DMS 273 (cell line): ENCODE measurements at regions not wholly inside any gene's neighbourhood (a gene's known extent, or its start where the extent isn't known, plus 50 kb on each side); places are given as distances from the start of the nearest gene placed in this dataset.

Source experiments
- DNase-seq: peaks from one replicate; lab custom pipeline; 2025; ENCODE audit not compliant: unreplicated experiment; lab: John Stamatoyannopoulos, UW

- no peak for DNase-seq
Observed at GRCh38 chr4:14856062-14856933, 146.0 kb upstream of the CPEB2 start.

GRCh38 chr4:14856934-14857235 is 145.4 kb upstream of the CPEB2 start:
- no peak for DNase-seq

GRCh38 chr4:14857475-14857874 is 144.8 kb upstream of the CPEB2 start:
- DNase-seq: no peak

- no peak for DNase-seq
Observed at GRCh38 chr4:14857981-14858380, 144.3 kb upstream of the CPEB2 start.

- DNase-seq: no peak
Observed at GRCh38 chr4:14862891-14863290, 139.4 kb upstream of the CPEB2 start.

- no peak for DNase-seq
Observed at GRCh38 chr4:14863418-14864364, 138.6 kb upstream of the CPEB2 start.

- DNase-seq: no peak
Observed at GRCh38 chr4:14864365-14865030, 137.8 kb upstream of the CPEB2 start.

GRCh38 chr4:14865031-14865366 is 137.3 kb upstream of the CPEB2 start:
- no peak for DNase-seq

- no peak for DNase-seq
Observed at GRCh38 chr4:14865804-14866203, 136.5 kb upstream of the CPEB2 start.

- DNase-seq: no peak
Observed at GRCh38 chr4:14867847-14868246, 134.4 kb upstream of the CPEB2 start.

GRCh38 chr4:14868426-14869395 is 133.6 kb upstream of the CPEB2 start:
- no peak for DNase-seq

- DNase-seq: peak; percentile 22
Observed at GRCh38 chr4:14871676-14872430, 130.4 kb upstream of the CPEB2 start.

GRCh38 chr4:14874990-14875389 is 127.3 kb upstream of the CPEB2 start:
- no peak for DNase-seq

GRCh38 chr4:14877246-14878225 is 124.7 kb upstream of the CPEB2 start:
- DNase-seq: no peak

- no peak for DNase-seq
Observed at GRCh38 chr4:14878681-14879080, 123.6 kb upstream of the CPEB2 start.

- no peak for DNase-seq
Observed at GRCh38 chr4:14879683-14880082, 122.6 kb upstream of the CPEB2 start.

GRCh38 chr4:14880805-14881204 is 121.5 kb upstream of the CPEB2 start:
- no peak for DNase-seq

GRCh38 chr4:14883166-14883565 is 119.1 kb upstream of the CPEB2 start:
- DNase-seq: no peak

- no peak for DNase-seq
Observed at GRCh38 chr4:14883661-14884060, 118.6 kb upstream of the CPEB2 start.
